Tibial nerve (tissue), 3 donors: ENCODE measurements at regions not wholly inside any gene's neighbourhood (a gene's known extent, or its start where the extent isn't known, plus 50 kb on each side); places are given as distances from the start of the nearest gene placed in this dataset.

ENCODE experiments used
- POLR2A ChIP-seq, 2 donors: fragments of 450-650 bp; IDR thresholded peaks; one replicate each; pipeline ENCODE4 v1.6.1; 2017; ENCODE audit warnings: antibody characterized with exemption in 2 of 2, mild to moderate bottlenecking in 2 of 2, moderate library complexity in 2 of 2
- TF ChIP-seq, protein P1 (sequence below), 5 experiments: fragments of 200-600 bp in 3 of 5; fragments of 450-650 bp in 2 of 5; sonication (generic) in 3 of 5; IDR thresholded peaks; one replicate each; pipeline ENCODE4 v1.5.1; 2016 to 2019; ENCODE audit warnings: antibody characterized with exemption in 5 of 5, mild to moderate bottlenecking in 3 of 5, moderate library complexity in 2 of 5

DNA sequence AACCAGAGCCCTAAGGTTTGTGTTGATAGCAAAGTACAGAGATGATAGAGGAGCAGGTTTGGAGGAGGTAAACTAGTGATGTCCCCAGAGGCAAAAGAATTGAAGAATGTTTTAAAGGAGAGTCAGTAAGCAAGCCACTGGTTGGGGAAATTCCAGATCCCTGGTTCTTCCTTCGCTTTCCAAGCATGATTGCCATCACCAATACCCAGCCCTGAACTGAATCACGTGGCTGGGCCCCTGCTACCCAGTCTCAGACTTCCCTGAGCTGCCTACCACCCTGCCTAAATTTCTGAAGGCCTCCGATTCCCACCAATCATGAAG lies 95.3 kb upstream of the FOXN2 start:
- TF ChIP-seq, protein P1, sequence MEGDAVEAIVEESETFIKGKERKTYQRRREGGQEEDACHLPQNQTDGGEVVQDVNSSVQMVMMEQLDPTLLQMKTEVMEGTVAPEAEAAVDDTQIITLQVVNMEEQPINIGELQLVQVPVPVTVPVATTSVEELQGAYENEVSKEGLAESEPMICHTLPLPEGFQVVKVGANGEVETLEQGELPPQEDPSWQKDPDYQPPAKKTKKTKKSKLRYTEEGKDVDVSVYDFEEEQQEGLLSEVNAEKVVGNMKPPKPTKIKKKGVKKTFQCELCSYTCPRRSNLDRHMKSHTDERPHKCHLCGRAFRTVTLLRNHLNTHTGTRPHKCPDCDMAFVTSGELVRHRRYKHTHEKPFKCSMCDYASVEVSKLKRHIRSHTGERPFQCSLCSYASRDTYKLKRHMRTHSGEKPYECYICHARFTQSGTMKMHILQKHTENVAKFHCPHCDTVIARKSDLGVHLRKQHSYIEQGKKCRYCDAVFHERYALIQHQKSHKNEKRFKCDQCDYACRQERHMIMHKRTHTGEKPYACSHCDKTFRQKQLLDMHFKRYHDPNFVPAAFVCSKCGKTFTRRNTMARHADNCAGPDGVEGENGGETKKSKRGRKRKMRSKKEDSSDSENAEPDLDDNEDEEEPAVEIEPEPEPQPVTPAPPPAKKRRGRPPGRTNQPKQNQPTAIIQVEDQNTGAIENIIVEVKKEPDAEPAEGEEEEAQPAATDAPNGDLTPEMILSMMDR (IDR thresholded peaks at IDR 0.05), result no peak
- TF ChIP-seq POLR2A (IDR thresholded peaks at IDR 0.05), result no peak
